ENCODE measurements at regions not wholly inside any gene's neighbourhood (a gene's known extent, or its start where the extent isn't known, plus 50 kb on each side); places are given as distances from the start of the nearest gene placed in this dataset.

GRCh38 chr15:95512906-95513305 is 817.6 kb upstream of the NR2F2 start:
- WGBS = 82% methylated on average over 2 of the region's 2 CpGs
- no peaks in the 10 kb centered on the region for H3K36me3 ChIP-seq
- no peak overlapping the region for H3K27ac ChIP-seq
- H3K27me3 ChIP-seq = no peaks in the 10 kb centered on the region
- no peaks in the 10 kb centered on the region for H3K4me1 ChIP-seq
- H3K4me3 ChIP-seq = no peak overlapping the region
- no peaks in the 10 kb centered on the region for H3K9me3 ChIP-seq
- DNase-seq (ENCODE audit: low spot score in 2 of 2) = no peak
- no peak for TF ChIP-seq EP300 (IDR thresholded peaks at IDR 0.05)
- TF ChIP-seq POLR2AphosphoS5 (IDR thresholded peaks at IDR 0.05) = no peak
- no peak for TF ChIP-seq CTCF (IDR thresholded peaks at IDR 0.05)
- no peak for TF ChIP-seq POLR2A (IDR thresholded peaks at IDR 0.05)

GRCh38 chr15:95519887-95520286 is 810.6 kb upstream of the NR2F2 start:
- WGBS = 95% methylated on average over 11 of the region's 11 CpGs
- TF ChIP-seq POLR2A (IDR thresholded peaks at IDR 0.05) (no peak), CTCF (IDR thresholded peaks at IDR 0.05) (no peak), POLR2AphosphoS5 (IDR thresholded peaks at IDR 0.05) (no peak), EP300 (IDR thresholded peaks at IDR 0.05) (no peak)
- Histone ChIP-seq H3K27me3 (no peaks in the 10 kb centered on the region), H3K4me3 (no peak overlapping the region), H3K9me3 (no peaks in the 10 kb centered on the region), H3K27ac (no peak overlapping the region), H3K4me1 (no peaks in the 10 kb centered on the region), H3K36me3 (no peaks in the 10 kb centered on the region)
- DNase-seq (ENCODE audit: low spot score in 2 of 2) = no peak

GRCh38 chr15:95520511-95520910 is 810.0 kb upstream of the NR2F2 start:
- TF ChIP-seq POLR2A (IDR thresholded peaks at IDR 0.05) (no peak), EP300 (IDR thresholded peaks at IDR 0.05) (no peak), CTCF (IDR thresholded peaks at IDR 0.05) (no peak), POLR2AphosphoS5 (IDR thresholded peaks at IDR 0.05) (no peak)
- DNase-seq (ENCODE audit: low spot score in 2 of 2) = no peak
- 55% methylated on average over 2 of the region's 2 CpGs for WGBS

GRCh38 chr15:95520922-95521321 is 809.6 kb upstream of the NR2F2 start:
- no peak overlapping the region for H3K27ac ChIP-seq
- TF ChIP-seq CTCF (IDR thresholded peaks at IDR 0.05) (no peak), EP300 (IDR thresholded peaks at IDR 0.05) (no peak), POLR2AphosphoS5 (IDR thresholded peaks at IDR 0.05) (no peak), POLR2A (IDR thresholded peaks at IDR 0.05) (no peak)
- no peak for DNase-seq (ENCODE audit: low spot score in 2 of 2)
- no peaks in the 10 kb centered on the region for H3K9me3 ChIP-seq
- no peaks in the 10 kb centered on the region for H3K4me1 ChIP-seq
- 90% methylated on average over 4 of the region's 4 CpGs for WGBS
- H3K4me3 ChIP-seq = no peak overlapping the region
- H3K27me3 ChIP-seq = no peaks in the 10 kb centered on the region
- H3K36me3 ChIP-seq = no peaks in the 10 kb centered on the region

More at GRCh38 chr15:95520511-95520910, 810.0 kb upstream of the NR2F2 start:
- Histone ChIP-seq H3K27ac (no peak overlapping the region), H3K36me3 (no peaks in the 10 kb centered on the region), H3K4me1 (no peaks in the 10 kb centered on the region), H3K27me3 (no peaks in the 10 kb centered on the region), H3K4me3 (no peak overlapping the region), H3K9me3 (no peaks in the 10 kb centered on the region)

- WGBS = 75% methylated on average over 3 of the region's 3 CpGs
- Histone ChIP-seq H3K36me3 (no peaks in the 10 kb centered on the region), H3K4me1 (no peaks in the 10 kb centered on the region), H3K4me3 (no peak overlapping the region), H3K27ac (no peak overlapping the region), H3K27me3 (no peaks in the 10 kb centered on the region), H3K9me3 (peaks cover 4% of the 10 kb centered on the region)
- TF ChIP-seq CTCF (IDR thresholded peaks at IDR 0.05) (no peak), EP300 (IDR thresholded peaks at IDR 0.05) (no peak), POLR2A (IDR thresholded peaks at IDR 0.05) (no peak)
- DNase-seq (ENCODE audit: low spot score in 2 of 2) = no peak
Measured at GRCh38 chr15:95522533-95522932, 808.0 kb upstream of the NR2F2 start.

Data from suprapubic skin (tissue), 4 donors.